ENCODE measurements at regions not wholly inside any gene's neighbourhood (a gene's known extent, or its start where the extent isn't known, plus 50 kb on each side); places are given as distances from the start of the nearest gene placed in this dataset.

DNA sequence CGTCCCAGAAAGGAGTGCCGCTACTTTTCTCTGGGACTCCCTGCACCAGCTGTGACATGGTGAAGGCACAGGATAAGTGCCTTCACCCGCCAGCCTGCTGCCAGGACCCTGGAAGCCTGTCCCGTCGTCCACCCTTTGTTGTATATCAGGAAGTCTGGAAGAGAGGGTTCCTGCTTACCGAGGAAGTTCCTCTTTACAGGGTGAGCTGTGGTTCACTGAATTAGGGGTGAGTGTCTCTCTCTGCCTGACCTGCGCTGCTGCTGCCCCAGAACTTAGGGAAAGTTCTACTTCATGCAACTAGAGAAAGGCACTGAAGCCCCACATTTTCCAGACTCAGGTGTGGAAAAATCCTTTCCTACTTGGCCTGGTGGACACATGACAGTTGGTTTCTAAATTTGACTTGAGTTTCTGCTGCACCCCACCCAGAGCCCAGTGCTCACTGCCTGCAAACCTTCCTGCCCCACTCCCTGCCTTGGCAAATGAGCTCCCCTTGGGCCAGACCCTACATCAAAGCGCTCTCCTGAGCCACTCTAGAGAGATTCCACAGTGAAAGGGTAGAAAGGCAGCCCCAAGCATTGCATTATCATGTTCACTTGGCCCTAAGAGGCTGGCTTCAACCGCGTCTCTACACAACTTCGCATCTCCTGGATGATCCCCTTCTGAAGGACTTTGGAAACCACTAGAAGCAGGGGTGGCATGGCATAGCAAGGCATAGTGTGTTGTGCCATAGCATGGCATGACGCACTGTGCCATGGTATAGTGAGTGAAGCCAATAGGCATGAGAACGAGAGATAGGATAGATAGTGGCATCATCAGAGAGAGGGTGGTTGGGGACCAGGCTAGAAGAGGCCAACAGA is 215.8 kb upstream of the CDYL start:
- no peak for DNase-seq (ENCODE audit: low read depth in 3 of 3)

DNA sequence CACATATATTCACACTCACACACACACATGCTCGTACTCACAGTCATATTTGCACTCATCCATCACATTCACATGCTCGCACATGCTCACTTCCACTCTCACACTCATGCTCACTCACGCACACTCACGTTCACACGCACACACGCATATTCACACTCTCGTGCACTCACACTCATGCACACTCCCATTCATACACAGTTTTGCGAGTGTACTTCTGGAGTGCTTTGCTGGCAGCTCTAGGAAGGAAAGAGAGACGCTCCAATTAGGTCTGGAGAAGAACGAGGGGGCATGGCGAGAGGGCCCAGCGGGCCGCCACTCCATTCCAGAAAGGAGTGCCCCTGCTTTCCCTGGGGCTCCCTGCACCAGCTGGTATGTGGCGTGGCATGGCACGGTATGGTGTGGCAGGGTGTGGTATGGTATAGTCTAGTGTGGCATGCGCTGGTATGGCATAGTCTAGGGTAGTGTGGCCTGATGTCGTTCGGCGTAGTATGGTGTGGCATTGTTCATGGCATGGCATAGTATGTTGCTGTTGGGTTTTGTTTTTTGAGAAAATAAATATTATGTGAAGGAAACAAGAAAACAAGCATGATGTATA is 216.8 kb upstream of the CDYL start:
- no peak for DNase-seq (ENCODE audit: low read depth in 3 of 3)

DNA sequence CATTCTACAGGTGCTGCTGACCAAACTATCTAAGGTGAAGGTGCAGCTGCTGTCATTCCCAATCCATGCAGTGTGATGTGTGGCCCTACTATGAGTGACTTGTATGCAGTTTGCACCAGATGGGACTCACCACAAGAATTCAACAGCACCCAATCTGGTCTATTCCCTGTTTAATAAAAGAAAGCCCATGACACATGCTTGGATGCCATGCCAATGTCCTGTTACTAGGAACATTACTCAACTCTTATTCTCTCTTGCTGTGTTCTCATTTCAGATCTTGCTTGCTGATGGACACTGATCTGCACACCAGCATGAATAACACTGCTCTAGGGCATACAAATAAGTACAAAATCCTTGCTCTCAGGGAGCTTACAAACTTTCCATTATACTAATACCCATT is 221.6 kb upstream of the CDYL start:
- no peak for DNase-seq (ENCODE audit: low read depth in 3 of 3)

DNA sequence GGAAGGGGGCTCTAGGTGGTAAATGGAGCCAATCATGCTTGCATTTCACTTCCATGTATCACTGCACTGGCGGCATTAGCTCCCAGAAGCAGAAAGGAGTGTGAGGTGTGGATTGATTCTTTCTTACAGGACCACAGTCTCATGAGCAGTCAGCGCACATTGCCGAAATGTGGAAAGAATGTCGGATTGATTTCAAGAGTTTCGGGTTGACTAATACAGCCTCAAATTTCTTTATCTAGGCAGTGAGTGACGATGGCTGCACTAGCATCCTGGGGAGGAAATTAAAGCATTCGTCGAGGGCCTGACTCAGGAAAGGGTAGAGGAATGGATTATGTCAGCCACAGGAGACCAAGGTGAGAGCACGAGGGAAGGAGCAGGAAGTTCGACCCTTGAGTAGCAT is 222.8 kb upstream of the CDYL start:
- no peak for DNase-seq (ENCODE audit: low read depth in 3 of 3)

DNA sequence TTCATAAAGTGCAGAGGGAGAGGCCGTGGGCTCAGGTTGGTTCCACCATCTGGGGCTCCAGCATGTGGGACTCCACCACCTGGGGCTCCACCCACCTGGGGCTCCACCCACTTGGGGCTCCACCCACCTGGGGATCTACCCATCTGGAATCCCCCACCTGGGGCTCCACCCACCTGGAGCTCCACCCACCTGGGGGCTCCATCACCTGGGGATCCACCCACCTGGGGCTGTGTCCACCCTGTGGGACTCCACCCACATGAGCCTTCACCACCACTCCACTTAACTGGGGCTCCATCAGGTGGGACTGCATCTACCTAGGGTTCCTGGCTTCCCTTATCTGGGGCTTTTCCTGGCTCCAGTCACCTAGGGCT is 226.0 kb upstream of the CDYL start:
- DNase-seq (ENCODE audit: low read depth in 3 of 3) = no peak

DNA sequence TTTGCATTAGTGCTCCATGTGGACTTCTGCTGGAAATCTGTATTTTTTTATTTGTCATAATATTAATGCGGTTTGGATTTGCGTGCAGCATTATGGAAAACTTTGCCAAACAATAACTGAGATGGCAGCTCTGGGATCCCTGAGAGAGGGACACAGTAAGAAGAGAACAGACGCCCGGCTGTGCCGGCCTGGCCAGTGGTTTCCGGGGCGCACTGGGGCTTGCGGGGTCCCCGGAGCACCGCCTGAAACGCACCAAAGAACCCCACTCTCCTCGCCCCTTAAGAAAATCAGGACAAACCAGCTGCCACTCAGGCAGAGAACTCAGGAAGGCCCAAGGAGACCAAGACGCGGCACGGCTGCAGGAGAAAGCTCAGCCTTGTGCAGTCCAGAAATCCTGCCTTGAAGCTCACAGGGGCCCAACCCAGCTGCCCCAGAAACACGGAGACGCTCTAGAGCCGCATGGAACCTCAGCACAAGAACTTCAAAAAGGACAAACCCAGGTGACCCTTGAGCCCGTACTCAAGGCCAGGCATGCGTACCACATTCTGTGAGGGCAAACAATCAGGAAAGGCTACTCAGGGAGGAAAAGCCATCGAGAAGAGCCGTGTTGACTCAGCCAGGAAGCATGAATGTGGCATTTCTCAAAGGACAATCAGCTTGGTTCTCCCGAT is 226.5 kb upstream of the CDYL start:
- no peak for DNase-seq (ENCODE audit: low read depth in 3 of 3)

DNA sequence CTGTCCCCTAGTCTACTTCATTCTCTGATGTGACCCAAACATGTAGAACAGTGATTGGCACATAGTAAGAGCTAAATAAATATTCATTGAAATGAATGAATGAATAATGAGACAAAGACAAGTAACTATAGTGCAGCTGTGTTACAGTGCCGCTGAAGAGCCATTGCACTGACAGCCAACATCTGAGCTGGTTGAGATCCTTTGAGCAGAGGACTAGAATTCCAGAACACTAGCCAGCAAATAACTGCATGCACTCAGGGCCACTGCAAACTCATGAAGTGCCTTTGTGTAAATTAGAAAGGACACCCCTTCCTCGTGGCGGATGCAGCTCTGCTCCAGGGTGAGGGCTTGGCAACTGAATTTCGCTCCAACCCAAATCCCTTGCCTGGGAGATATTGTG is 230.3 kb upstream of the CDYL start:
- DNase-seq (ENCODE audit: low read depth in 3 of 3) = no peak

DNA sequence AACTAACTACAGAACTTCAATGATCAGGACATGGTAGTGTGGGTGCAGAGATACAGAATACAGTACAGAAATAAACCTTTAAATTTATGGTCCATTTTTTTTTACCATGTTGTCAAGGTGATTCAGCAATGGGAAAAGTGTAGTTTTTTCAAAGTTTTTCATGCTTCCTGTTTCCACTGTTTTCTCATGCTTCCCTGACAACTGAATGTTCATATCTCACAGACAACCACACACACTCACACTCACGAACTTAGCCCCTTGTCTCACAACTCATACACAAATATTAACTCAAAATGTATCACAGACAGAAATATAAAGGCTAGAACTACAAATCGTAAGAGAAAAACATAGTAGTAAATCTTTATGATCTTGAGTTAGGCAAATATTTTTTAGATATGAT is 232.6 kb upstream of the CDYL start:
- DNase-seq (ENCODE audit: low read depth in 3 of 3) = no peak

DNA sequence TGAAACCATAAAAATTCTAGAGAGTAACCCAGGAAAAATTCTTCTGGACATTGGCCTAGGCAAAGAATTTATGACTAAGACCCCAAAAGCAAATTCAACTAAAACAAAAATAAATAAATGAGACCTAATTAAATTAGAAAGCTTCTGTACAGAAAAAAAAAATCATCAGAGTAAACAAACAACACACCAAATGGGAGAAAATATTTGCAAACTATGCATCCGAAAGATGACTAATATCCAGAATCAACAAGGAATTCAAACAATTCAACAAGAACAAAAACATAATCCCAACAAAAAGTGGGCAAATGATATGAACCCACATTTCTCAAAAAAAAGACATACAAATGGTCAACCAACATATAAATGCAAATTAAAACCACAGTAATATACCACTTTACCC is 242.6 kb upstream of the CDYL start:
- DNase-seq (ENCODE audit: low read depth in 3 of 3) = no peak

DNA sequence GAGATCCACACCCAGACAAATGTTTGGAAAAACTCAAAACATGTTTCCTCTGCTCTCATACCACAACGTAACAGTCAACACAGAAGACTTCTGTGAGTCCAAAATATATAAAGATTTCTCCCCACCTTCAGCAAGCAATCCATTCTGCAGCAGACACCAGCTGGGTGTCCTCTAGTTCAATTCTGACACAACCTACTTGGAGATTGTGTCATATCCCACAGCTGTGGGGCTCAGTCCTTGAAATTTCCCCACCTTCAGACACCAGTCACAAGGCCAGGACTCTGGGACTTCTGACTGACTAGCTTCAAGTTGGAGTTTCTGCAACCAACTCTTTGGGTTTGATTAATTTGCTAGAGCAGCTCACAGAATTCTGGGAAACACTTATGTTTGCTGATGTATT is 244.8 kb upstream of the CDYL start:
- DNase-seq (ENCODE audit: low read depth in 3 of 3) = no peak

DNA sequence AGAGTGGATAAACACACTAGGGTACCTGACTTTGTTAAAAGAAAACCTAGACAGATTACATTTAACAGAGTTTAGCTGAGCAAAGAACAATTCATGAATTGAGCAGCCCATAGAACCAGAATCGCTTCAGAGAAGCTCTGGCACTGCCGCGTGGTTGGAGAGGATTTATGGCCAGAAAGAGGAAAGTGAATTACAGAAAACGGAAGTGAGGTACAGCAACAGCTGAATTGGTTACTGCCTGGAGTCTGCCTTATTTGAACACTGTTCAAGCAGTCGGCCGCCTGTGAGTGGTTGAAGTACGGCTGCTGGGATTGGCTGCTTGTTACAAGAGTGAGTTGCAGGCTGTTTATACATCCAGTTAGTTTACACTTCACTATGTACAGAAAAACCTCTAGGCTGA is 253.8 kb upstream of the CDYL start:
- DNase-seq (ENCODE audit: low read depth in 3 of 3) = no peak

DNA sequence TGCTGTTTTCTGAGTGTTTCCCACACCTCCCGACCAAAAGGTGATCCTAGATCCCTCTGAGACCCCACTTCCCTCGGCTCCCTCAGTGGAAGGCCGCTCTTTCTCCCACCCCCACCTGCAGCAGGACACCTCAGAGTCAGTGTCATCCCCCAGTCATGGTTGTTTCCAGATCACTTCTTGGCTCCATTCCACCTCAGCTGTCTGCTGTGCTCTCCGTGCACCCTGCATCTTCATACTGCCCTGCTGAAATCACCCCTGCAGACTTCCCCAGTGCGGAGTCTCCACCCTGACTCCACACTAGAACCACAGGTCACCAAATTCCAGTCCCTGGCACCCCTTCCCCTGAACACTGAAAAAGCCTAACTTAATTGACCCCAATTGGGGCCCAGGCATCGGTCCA is 255.1 kb upstream of the CDYL start:
- DNase-seq (ENCODE audit: low read depth in 3 of 3) = no peak

DNA sequence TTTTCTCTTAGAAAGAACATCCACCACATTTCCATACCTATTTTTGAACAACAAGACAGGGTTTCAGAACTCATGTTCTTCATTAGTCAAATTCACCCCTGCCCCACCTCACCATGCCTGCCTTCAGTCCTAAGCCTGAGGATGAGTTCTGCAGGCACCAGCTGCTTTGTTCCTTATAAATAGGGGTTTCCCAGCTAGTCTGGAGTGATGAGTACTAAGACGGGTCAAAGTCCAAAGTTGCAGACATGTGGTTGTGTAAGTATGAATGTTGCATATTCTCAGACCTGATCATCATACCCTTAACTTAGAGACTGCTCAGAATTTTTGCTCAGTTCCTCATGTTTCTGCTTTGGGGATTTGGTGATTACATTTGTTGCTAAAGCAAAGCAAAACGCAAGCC is 257.7 kb upstream of the CDYL start:
- no peak for DNase-seq (ENCODE audit: low read depth in 3 of 3)

DNA sequence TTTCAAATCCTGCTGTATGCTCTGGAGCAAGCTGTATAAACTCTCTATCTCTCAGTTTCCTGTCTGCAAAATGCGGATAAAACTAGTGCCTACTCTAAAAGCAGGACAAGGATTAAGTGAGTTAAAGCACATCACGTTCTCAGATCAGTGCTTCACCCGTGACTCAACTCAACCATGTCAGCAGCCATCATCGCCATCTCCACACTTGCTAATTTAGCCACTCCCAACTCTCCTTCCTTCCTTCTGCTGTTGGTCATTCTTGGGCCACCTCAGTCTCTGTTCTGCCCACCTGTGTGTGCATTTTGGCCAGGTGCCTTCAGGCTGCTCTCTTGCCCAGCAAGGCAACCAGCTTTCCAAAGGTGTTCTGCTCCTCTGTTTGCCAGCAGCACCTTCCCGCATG is 260.0 kb upstream of the CDYL start:
- DNase-seq (ENCODE audit: low read depth in 3 of 3) = no peak

DNA sequence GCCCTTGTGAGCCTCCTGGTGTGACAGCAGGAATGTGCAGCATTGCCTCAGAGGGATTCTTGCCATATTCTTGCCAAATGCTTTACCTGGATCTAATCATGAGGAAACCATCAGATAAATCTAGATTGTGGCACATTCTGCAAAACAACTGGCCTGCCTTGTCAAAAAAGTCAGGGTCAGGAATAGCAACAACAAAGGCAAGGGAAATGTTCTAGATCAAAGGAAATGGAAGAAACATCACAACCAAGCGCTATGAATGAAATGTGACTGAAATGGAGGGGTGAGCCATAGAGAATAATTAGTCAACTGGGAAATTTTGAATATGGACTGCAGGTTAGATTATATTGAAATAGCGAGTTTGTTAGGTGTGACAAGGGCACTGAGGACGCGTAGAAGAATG is 262.6 kb upstream of the CDYL start:
- no peak for DNase-seq (ENCODE audit: low read depth in 3 of 3)

DNA sequence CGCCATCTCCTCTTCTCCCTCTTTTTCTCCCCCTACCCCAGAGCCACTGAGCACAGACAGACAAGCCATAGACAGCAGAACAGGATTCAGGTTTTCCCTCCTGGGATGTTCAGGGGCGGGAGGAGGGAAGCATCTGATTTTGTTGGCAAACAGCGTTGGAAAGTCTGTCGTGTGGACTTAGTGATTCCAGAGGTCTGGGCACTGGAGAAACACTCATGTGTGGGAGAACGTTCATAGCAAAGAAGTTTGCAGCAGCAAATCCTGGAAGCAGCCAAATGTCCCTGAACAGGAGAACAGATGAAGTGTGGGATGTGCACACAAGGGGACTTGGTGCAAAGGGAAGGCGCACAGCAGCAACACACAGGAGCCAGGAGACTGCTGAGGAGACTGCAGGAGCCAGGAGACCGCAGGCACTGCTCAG is 264.1 kb upstream of the CDYL start:
- no peak for DNase-seq (ENCODE audit: low read depth in 3 of 3)

DNA sequence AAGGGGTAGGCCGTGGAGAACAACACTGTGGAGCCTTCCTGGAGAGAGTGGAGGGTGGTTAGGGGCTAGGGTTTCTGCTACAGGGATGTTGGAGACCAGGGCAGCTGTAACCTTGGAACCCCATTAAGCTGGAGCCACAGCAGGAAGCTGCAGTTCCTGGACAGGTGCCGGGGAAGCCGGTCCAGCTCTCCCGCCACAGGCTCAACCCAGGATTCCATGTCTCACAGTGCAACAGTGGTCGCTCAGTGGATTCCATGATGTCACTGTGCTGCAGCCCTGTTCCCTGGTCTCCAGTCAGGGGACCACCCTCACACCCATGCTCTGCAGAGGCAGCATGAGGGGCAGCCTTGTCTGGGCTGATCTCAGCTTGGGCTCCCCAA is 264.6 kb upstream of the CDYL start:
- no peak for DNase-seq (ENCODE audit: low read depth in 3 of 3)

DNA sequence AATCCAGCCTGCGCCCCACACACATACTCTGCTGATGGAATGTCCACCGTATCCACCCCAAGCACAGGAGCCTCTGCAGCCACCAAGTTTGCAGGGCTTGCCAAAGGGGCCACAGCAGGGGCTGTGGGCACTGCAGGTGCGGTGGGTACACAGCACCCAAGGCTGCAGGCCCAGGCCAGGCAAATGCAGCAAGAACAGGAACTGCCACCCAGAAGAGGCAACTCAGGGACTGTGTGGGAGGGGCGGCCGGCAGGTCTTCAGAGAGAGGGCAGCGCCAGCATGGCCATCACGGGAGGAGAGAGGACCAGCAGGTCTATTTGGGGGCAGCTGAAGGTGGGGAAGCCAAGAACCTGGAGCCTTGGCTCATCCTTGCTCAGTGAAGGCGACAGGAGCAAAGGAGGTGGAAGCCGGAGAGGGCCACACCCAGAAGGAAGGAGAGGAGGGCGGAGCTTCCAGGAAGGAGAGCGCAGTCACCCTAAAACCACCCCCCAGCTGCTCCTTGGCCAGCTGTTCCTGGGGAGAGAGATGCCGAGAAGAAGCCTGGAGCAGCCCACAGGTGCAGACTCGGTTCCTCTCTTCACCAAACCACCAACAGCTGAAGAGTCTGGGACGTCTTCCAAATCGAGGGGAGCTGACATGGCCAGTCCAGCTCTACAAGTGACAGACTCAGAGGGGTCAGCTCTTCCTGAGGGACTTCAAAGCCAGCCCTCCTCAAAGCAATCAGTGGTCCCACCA is 265.1 kb upstream of the CDYL start:
- DNase-seq (ENCODE audit: low read depth in 3 of 3) = no peak

DNA sequence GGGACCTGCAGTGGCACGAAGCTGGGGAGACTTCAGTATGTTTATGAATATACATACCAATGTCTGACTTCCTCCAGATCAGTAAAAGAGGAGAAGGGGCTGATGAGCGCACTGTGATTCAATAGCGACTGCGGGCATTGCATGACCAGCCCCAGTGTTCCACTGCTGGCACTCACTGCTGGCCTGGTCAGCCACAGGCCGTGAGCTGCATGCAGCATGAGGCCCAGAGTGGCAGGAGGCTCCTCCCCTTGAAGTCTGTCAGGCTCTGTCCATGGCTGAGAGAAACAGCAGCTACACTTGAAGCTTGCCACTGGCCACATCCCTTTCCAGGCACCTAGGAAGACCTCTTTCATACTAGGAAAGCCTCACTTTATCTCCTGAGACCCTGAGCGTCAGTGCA is 265.9 kb upstream of the CDYL start:
- no peak for DNase-seq (ENCODE audit: low read depth in 3 of 3)

DNA sequence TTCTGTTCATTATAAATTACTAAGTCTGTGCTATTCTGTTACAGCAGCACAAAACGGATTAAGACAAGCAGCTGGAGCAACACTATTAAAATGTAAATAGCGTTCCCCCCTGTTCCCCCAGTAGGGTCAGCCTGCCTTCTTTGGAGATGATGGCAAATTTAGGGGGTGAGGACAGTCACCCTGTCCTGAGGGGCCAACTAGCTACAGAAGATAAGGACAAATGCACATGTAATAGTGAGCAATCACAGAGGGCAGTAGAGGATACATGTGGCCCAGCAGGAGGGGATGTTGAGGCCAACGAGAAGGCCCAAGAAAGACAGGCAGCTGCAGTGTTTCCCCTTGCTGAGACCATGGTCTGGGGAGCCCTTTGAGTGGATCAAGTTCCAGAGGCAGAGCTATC is 266.7 kb upstream of the CDYL start:
- no peak for DNase-seq (ENCODE audit: low read depth in 3 of 3)

DNA sequence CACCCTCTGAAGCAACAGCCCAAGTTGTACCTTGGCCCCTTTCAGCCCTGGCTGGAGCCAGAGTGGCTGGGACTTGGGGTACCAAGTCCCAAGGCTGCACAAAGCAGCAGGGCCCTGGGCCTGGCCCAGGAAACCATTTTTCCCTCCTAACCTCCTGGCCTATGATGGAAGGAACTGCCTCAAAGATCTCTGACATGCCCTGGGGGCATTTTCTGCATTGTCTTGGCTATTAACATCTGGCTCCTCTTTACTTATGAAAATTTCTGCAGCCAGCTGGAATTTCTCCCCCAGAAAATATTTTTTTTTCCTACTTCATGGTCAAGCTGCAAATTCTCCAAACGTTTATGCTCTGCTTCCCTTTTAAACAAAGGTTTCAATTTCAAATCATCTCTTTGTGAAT is 269.4 kb upstream of the CDYL start:
- DNase-seq (ENCODE audit: low read depth in 3 of 3) = no peak

DNA sequence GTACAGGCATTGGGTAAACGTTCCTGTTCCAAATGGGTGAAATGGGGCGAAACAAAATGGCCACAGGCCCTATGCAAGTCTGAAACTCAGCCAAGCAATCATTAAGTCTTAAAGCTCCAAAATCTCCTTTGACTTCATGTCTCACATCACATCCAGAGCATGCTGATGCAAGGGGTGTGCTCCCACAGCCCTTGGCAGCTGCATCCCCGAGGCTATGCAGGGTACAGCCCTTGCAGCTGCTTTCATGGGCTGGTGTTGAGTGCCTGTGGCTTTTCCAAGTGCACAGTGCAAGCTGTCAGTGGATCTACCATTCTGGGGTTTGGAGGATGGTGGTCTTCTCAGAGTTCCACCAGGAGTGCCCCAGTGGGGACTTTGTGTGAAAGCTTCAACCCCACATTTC is 270.0 kb upstream of the CDYL start:
- no peak for DNase-seq (ENCODE audit: low read depth in 3 of 3)

DNA sequence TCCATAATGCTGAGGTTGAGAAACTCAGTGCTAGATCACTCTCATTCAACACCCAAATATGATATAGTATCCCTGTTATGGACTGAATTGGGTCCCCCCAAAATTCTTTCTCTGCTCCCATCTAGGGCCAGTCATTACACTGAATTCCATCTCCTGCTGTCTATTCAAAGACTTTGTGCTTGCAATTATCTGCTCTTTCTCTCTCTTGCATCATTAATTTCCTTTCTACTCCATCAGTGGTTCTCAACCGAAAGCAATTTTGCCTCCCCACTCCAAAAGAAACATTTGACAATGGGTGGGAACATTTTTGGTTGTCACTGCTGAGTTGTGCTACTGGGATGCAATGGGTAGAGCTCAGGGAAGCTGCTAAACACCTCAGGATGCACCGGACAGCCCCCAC is 271.5 kb upstream of the CDYL start:
- DNase-seq (ENCODE audit: low read depth in 3 of 3) = no peak

Measured in stimulated activated CD4-positive, alpha-beta T cell treated with anti-CD3 and anti-CD28 coated beads, TNF-alpha, amount 100 ng/mL, for 4 hours (primary cell).